ENCODE measurements at regions not wholly inside any gene's neighbourhood (a gene's known extent, or its start where the extent isn't known, plus 50 kb on each side); places are given as distances from the start of the nearest gene placed in this dataset.

GRCh38 chr1:239125893-239126292 is 260.5 kb upstream of the CHRM3 start:
- TF ChIP-seq, protein P1, sequence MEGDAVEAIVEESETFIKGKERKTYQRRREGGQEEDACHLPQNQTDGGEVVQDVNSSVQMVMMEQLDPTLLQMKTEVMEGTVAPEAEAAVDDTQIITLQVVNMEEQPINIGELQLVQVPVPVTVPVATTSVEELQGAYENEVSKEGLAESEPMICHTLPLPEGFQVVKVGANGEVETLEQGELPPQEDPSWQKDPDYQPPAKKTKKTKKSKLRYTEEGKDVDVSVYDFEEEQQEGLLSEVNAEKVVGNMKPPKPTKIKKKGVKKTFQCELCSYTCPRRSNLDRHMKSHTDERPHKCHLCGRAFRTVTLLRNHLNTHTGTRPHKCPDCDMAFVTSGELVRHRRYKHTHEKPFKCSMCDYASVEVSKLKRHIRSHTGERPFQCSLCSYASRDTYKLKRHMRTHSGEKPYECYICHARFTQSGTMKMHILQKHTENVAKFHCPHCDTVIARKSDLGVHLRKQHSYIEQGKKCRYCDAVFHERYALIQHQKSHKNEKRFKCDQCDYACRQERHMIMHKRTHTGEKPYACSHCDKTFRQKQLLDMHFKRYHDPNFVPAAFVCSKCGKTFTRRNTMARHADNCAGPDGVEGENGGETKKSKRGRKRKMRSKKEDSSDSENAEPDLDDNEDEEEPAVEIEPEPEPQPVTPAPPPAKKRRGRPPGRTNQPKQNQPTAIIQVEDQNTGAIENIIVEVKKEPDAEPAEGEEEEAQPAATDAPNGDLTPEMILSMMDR (IDR thresholded peaks at IDR 0.05): no peak
- TF ChIP-seq POLR2A (IDR thresholded peaks at IDR 0.05) (no peak), POLR2AphosphoS5 (IDR thresholded peaks at IDR 0.05) (no peak)
